NT2/D1 (cell line): ENCODE measurements at regions not wholly inside any gene's neighbourhood (a gene's known extent, or its start where the extent isn't known, plus 50 kb on each side); places are given as distances from the start of the nearest gene placed in this dataset.

ENCODE experiments used
- YY1 ChIP-seq: IDR thresholded peaks from 2 replicates; pipeline ENCODE4 v1.6.1; 2011; ENCODE audit not compliant: insufficient read length, insufficient read depth
- ZNF274 ChIP-seq: IDR thresholded peaks from 2 replicates; pipeline ENCODE4 v1.6.1; 2011; ENCODE audit warnings: mild to moderate bottlenecking, low read depth, low read length

DNA sequence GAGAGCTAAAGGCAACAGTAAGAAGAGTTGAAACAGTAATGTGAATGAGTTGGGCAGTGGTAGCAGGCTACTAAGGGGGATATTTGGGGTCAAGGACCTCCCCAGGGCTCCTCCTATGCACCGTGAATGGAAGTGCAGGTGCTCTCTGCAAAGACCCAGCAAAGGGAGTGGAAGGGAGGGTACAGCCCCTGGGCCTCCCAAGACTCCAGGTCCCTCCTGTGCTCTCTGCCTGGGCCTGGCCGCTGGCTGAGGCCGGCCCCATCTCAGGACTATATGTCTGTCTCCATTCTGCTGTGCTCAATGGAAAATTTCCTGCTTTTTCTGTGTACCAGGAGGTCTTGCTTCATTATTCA, 372.1 kb upstream of the MKI67 start:
- TF ChIP-seq YY1 (no peak), ZNF274 (no peak)
